ENCODE measurements at regions not wholly inside any gene's neighbourhood (a gene's known extent, or its start where the extent isn't known, plus 50 kb on each side); places are given as distances from the start of the nearest gene placed in this dataset.
"Not testable (repeated sequence)": the region's sequence is repeated elsewhere in the genome, so short reads cannot be mapped to it uniquely, and the experiment has no call there.

- Histone ChIP-seq H3K4me1 (peaks cover 12 to 41% (median 36%) of the 10 kb centered on the region in 4 donors), H3K36me3 (no peaks in the 10 kb centered on the region), H3K27me3 (peaks cover 0 to 6% (median 0%) of the 10 kb centered on the region in 4 donors), H3K4me3 (peak overlapping the region in 1 of 4 donors; percentile 15), H3K9me3 (no peaks in the 10 kb centered on the region), H3K27ac (peak overlapping the region; percentile 55 to 75 (median 62))
- no peak for ATAC-seq (ENCODE audit: low FRiP score in 2 of 2)
- TF ChIP-seq POLR2A (IDR thresholded peaks at IDR 0.05) (no peak), POLR2AphosphoS5 (IDR thresholded peaks at IDR 0.05) (no peak), EP300 (IDR thresholded peaks at IDR 0.05) (no peak)
- TF ChIP-seq, protein P1, sequence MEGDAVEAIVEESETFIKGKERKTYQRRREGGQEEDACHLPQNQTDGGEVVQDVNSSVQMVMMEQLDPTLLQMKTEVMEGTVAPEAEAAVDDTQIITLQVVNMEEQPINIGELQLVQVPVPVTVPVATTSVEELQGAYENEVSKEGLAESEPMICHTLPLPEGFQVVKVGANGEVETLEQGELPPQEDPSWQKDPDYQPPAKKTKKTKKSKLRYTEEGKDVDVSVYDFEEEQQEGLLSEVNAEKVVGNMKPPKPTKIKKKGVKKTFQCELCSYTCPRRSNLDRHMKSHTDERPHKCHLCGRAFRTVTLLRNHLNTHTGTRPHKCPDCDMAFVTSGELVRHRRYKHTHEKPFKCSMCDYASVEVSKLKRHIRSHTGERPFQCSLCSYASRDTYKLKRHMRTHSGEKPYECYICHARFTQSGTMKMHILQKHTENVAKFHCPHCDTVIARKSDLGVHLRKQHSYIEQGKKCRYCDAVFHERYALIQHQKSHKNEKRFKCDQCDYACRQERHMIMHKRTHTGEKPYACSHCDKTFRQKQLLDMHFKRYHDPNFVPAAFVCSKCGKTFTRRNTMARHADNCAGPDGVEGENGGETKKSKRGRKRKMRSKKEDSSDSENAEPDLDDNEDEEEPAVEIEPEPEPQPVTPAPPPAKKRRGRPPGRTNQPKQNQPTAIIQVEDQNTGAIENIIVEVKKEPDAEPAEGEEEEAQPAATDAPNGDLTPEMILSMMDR (IDR thresholded peaks at IDR 0.05), result no peak
- DNase-seq, result no peak
These were observed 145.5 kb downstream of the SEC14L1 start for GRCh38 chr17:77286391-77286640.

DNA sequence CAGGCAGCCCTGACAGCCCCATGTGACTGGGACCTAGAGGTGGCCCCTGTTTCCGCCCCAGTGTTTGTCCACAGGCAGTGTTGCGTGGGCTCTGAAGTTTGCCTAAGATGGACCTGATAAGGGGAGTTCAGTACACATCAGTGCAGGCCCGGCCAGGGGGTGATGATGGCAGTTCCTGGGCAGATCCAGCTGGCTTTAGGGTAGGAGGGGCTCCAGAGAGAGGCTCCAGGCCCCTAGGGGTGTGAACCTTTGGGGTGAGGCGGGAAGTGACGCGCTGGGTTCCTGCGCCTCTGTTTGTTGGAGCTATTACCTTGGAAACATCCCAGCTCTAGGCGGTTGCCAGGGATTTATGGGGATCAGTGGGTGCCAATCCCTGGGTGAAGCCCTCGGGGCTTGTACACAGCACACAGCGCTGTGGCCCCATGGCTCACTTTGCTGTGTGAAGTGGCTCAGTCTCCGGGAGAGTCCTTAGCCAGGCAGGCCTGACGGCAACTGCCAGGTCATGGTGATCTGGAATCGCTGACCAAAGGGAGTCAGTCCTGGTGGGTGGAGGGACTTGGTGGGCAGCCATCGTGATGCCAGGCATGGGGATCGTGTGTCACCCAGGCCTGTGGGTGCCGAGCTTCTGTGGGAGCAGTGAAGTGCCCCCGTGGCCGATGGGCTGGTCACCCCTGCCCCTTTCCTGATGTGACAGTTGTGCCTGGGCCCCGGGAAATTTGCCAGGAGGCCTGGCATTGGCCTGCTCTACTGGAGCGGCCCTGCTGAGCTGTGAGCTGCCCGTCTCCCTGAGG is 146.1 kb downstream of the SEC14L1 start:
- Histone ChIP-seq H3K27me3 (peaks cover 0 to 2% (median 0%) of the 10 kb centered on the region in 4 donors), H3K27ac (peak overlapping the region; percentile 60 to 75 (median 64)), H3K4me3 (no peak overlapping the region), H3K4me1 (peaks cover 7 to 36% (median 31%) of the 10 kb centered on the region in 4 donors), H3K9me3 (no peaks in the 10 kb centered on the region), H3K36me3 (no peaks in the 10 kb centered on the region)
- DNase-seq, result peak in 1 of 2 donors; percentile 52
- 73 to 74% methylated on average over 6 to 18 of the region's 21 CpGs for WGBS, 2 donors
- ATAC-seq (ENCODE audit: low FRiP score in 2 of 2), result peak; percentile 46 to 74
- TF ChIP-seq POLR2A (IDR thresholded peaks at IDR 0.05) (no peak), POLR2AphosphoS5 (IDR thresholded peaks at IDR 0.05) (no peak), EP300 (IDR thresholded peaks at IDR 0.05) (no peak)
- TF ChIP-seq, protein P1 (IDR thresholded peaks at IDR 0.05), result no peak

DNA sequence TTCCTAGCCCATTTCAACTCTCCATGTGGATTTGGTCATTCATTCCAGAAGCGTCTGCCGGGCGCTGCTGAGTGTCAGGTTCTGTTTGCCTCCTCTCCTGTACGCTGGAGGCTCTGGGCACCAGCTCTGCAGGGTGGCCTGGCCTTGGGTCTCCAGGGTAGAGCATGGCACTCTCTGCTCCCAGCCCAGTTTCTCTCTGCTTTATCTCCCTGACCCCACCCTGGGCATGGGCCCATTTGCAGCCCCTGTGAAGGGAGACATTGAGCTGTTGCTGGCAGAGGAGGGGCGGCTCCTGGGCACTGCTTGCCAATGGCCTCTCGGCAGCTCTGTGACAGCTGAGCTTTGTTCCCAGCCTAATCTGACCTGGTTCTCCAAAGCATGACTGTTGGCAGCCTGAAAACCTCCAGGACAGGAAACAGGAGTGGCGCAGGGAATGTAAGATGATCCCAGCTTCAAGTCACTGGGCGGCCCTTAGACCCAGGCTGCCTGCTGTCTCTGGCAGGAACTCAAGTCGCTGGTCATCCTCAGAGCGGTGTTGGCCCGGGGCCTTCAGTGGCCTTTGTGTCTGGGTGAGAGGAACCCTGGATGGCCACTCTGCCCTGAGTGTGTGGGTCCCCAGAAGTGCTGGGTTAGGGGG is 146.8 kb downstream of the SEC14L1 start:
- H3K4me1 ChIP-seq, result peaks cover 5 to 34% (median 25%) of the 10 kb centered on the region in 4 donors
- DNase-seq, result no peak
- TF ChIP-seq POLR2A (IDR thresholded peaks at IDR 0.05) (no peak), EP300 (IDR thresholded peaks at IDR 0.05) (no peak), POLR2AphosphoS5 (IDR thresholded peaks at IDR 0.05) (no peak)
- TF ChIP-seq, protein P1 (IDR thresholded peaks at IDR 0.05), result no peak
- WGBS, 2 donors, result 72 to 75% methylated on average over 6 to 11 of the region's 11 CpGs
- peak overlapping the region; percentile 47 to 75 (median 64) for H3K27ac ChIP-seq
- peak; percentile 5 to 30 for ATAC-seq (ENCODE audit: low FRiP score in 2 of 2)
- H3K4me3 ChIP-seq, result no peak overlapping the region
- H3K36me3 ChIP-seq, result no peaks in the 10 kb centered on the region
- no peaks in the 10 kb centered on the region for H3K27me3 ChIP-seq
- H3K9me3 ChIP-seq, result no peaks in the 10 kb centered on the region

DNA sequence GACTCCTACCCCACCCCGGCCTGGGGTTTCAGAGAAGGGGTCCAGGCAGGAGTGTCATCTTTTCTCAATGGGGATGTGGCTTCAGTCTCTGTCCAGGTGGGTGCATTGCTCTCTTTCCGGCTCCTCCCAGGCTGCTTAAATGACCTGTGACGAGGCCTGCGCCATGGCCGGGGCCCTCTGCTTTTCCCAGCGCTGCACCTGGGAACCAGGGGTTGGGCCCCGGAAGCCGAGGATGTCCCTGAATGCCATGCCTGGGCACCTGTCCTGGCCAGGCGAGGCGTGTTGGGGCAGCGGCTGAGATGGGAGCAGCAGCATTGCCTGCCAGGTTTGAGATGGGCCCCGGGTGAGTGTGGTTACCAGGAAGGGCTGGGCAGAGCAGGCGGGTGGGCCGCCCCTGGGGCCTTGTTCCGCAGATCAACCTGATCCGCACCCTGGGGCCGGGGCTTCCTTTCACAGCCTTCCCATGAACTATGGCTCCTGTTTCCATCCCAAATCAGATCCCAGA is 147.4 kb downstream of the SEC14L1 start:
- WGBS, 2 donors, result 80 to 92% methylated on average over 9 to 17 of the region's 17 CpGs
- Histone ChIP-seq H3K4me1 (peaks cover 5 to 29% (median 20%) of the 10 kb centered on the region in 4 donors), H3K4me3 (no peak overlapping the region), H3K36me3 (no peaks in the 10 kb centered on the region), H3K27me3 (no peaks in the 10 kb centered on the region), H3K27ac (peak overlapping the region in 3 of 4 donors; percentile 64 to 75 (median 65)), H3K9me3 (no peaks in the 10 kb centered on the region)
- DNase-seq (no peak), ATAC-seq (ENCODE audit: low FRiP score in 2 of 2) (no peak)
- no peak for TF ChIP-seq POLR2AphosphoS5 (IDR thresholded peaks at IDR 0.05)
- TF ChIP-seq, protein P1 (IDR thresholded peaks at IDR 0.05), result no peak
- no peak for TF ChIP-seq POLR2A (IDR thresholded peaks at IDR 0.05)
- no peak for TF ChIP-seq EP300 (IDR thresholded peaks at IDR 0.05)

DNA sequence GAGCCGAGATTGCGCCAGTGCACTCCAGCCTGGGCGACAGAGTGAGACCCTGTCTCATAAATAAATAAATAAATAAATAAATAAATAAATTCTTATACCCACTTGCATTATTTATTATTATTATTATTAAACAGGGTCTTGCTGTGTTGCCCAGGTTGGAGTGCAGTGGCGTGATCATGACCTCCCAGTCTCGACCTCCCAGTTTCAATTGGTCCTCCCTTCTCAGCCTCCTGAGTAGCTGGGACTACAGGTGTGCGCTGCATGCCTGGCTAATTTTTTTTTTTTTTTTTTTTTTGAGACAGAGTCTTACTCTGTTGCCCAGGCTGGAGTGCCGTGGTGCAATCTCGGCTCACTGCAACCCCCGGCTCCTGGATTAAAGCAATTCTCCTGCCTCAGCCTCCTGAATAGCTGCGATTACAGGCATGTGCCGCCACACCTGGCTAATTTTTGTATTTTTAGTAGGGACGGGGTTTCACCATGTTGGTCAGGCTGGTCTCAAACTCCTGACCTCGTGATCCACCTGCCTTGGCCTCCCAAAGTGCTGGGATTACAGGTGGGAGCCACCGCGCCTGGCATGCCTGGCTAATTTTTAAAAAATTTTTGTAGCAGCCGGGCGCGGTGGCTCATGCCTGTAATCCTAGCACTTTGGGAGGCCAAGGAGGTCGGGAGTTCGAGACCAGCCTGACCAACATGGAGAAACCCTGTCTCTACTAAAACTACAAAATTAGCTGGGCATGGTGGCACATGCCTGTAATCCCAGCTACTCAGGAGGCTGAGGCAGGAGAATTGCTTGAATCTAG is 150.2 kb downstream of the SEC14L1 start:
- not testable (repeated sequence) for H3K27me3 ChIP-seq; H3K4me3 ChIP-seq; H3K36me3 ChIP-seq; ATAC-seq (ENCODE audit: low FRiP score in 2 of 2); H3K27ac ChIP-seq; H3K9me3 ChIP-seq; DNase-seq
- H3K4me1 ChIP-seq, result peaks cover 5 to 22% (median 20%) of the 10 kb centered on the region in 4 donors
- 95% methylated on average over 20 of the region's 20 CpGs for WGBS, 2 donors

Data from upper lobe of left lung (tissue), 6 donors.